Muscle layer of duodenum (tissue), 2 donors: ENCODE measurements at regions not wholly inside any gene's neighbourhood (a gene's known extent, or its start where the extent isn't known, plus 50 kb on each side); places are given as distances from the start of the nearest gene placed in this dataset.
"Not testable (repeated sequence)": the region's sequence is repeated elsewhere in the genome, so short reads cannot be mapped to it uniquely, and the experiment has no call there.

ENCODE experiments used
- H3K27ac ChIP-seq: one replicate; pipeline ENCODE4 v1.7.0; 2013; ENCODE audit warnings: mild to moderate bottlenecking, low read length
- H3K27me3 ChIP-seq: one replicate; pipeline ENCODE4 v1.7.0; 2013; ENCODE audit warnings: low read depth, mild to moderate bottlenecking, control low read depth, low read length
- H3K36me3 ChIP-seq, 2 donors: one replicate each; pipeline ENCODE4 v1.7.0; 2013; ENCODE audit warnings: low read length in 2 of 2, control low read depth in 1 of 2, mild to moderate bottlenecking in 1 of 2; ENCODE audit not compliant: insufficient read depth in 2 of 2, control insufficient read depth in 1 of 2
- H3K4me1 ChIP-seq, 2 donors: one replicate each; pipeline ENCODE4 v1.7.0; 2013; ENCODE audit warnings: low read length in 2 of 2, mild to moderate bottlenecking in 2 of 2, control low read depth in 1 of 2, moderate library complexity in 1 of 2; ENCODE audit not compliant: insufficient read depth in 2 of 2, control insufficient read depth in 1 of 2
- H3K4me3 ChIP-seq, 2 donors: one replicate each; pipeline ENCODE4 v1.7.0; 2013; ENCODE audit warnings: low read length in 2 of 2, low read depth in 1 of 2, mild to moderate bottlenecking in 1 of 2
- H3K9me3 ChIP-seq, 2 donors: one replicate each; pipeline ENCODE4 v1.7.0; 2013; ENCODE audit warnings: low read length in 2 of 2, control low read depth in 1 of 2, mild to moderate bottlenecking in 1 of 2; ENCODE audit not compliant: control insufficient read depth in 1 of 2
- donor health status: healthy.

- H3K4me3 ChIP-seq, result no peak overlapping the region
- no peaks in the 10 kb centered on the region for H3K4me1 ChIP-seq
- H3K27ac ChIP-seq, result no peak overlapping the region
- no peaks in the 10 kb centered on the region for H3K27me3 ChIP-seq
- H3K9me3 ChIP-seq, result no peaks in the 10 kb centered on the region
- no peaks in the 10 kb centered on the region for H3K36me3 ChIP-seq
These were observed 59.0 kb downstream of the FASLG start for GRCh38 chr1:172717722-172718465.

GRCh38 chr1:172719066-172719627, 60.2 kb downstream of the FASLG start:
- H3K4me3 ChIP-seq, result no peak overlapping the region
- no peaks in the 10 kb centered on the region for H3K4me1 ChIP-seq
- H3K27me3 ChIP-seq, result no peaks in the 10 kb centered on the region
- H3K27ac ChIP-seq, result no peak overlapping the region
- no peaks in the 10 kb centered on the region for H3K36me3 ChIP-seq
- no peaks in the 10 kb centered on the region for H3K9me3 ChIP-seq

GRCh38 chr1:172719694-172720138, 60.8 kb downstream of the FASLG start:
- Histone ChIP-seq H3K4me3 (no peak overlapping the region), H3K27me3 (no peaks in the 10 kb centered on the region), H3K27ac (no peak overlapping the region), H3K9me3 (no peaks in the 10 kb centered on the region), H3K36me3 (no peaks in the 10 kb centered on the region), H3K4me1 (no peaks in the 10 kb centered on the region)

GRCh38 chr1:172720339-172720738, 61.4 kb downstream of the FASLG start:
- no peaks in the 10 kb centered on the region for H3K4me1 ChIP-seq

GRCh38 chr1:172723251-172723650, 64.3 kb downstream of the FASLG start:
- H3K27me3 ChIP-seq, result no peaks in the 10 kb centered on the region
- no peaks in the 10 kb centered on the region for H3K36me3 ChIP-seq
- no peak overlapping the region for H3K27ac ChIP-seq
- H3K4me3 ChIP-seq, result no peak overlapping the region
- H3K4me1 ChIP-seq, result no peaks in the 10 kb centered on the region
- H3K9me3 ChIP-seq, result no peaks in the 10 kb centered on the region

More at GRCh38 chr1:172720339-172720738, 61.4 kb downstream of the FASLG start:
- Histone ChIP-seq H3K36me3 (no peaks in the 10 kb centered on the region), H3K4me3 (no peak overlapping the region), H3K27ac (no peak overlapping the region), H3K27me3 (no peaks in the 10 kb centered on the region), H3K9me3 (no peaks in the 10 kb centered on the region)

GRCh38 chr1:172724232-172724631, 65.3 kb downstream of the FASLG start:
- Histone ChIP-seq H3K4me3 (no peak overlapping the region), H3K4me1 (no peaks in the 10 kb centered on the region), H3K27me3 (no peaks in the 10 kb centered on the region), H3K36me3 (no peaks in the 10 kb centered on the region), H3K27ac (no peak overlapping the region), H3K9me3 (no peaks in the 10 kb centered on the region)

GRCh38 chr1:172724765-172725613, 66.1 kb downstream of the FASLG start:
- H3K9me3 ChIP-seq, result no peaks in the 10 kb centered on the region
- no peaks in the 10 kb centered on the region for H3K4me1 ChIP-seq
- H3K4me3 ChIP-seq, result no peak overlapping the region
- H3K27me3 ChIP-seq, result no peaks in the 10 kb centered on the region
- H3K27ac ChIP-seq, result no peak overlapping the region
- H3K36me3 ChIP-seq, result no peaks in the 10 kb centered on the region

- H3K36me3 ChIP-seq, result no peaks in the 10 kb centered on the region
- H3K27ac ChIP-seq, result no peak overlapping the region
- no peaks in the 10 kb centered on the region for H3K4me1 ChIP-seq
- H3K4me3 ChIP-seq, result no peak overlapping the region
- no peaks in the 10 kb centered on the region for H3K9me3 ChIP-seq
- no peaks in the 10 kb centered on the region for H3K27me3 ChIP-seq
These were observed 67.8 kb downstream of the FASLG start for GRCh38 chr1:172726740-172727139.

- Histone ChIP-seq H3K4me1 (no peaks in the 10 kb centered on the region), H3K27me3 (no peaks in the 10 kb centered on the region), H3K36me3 (no peaks in the 10 kb centered on the region), H3K27ac (no peak overlapping the region), H3K9me3 (no peaks in the 10 kb centered on the region), H3K4me3 (no peak overlapping the region)
These were observed 68.5 kb downstream of the FASLG start for GRCh38 chr1:172727275-172727857.

GRCh38 chr1:172727956-172728603, 69.2 kb downstream of the FASLG start:
- Histone ChIP-seq H3K36me3 (no peaks in the 10 kb centered on the region), H3K4me3 (no peak overlapping the region), H3K4me1 (no peaks in the 10 kb centered on the region)

GRCh38 chr1:172728705-172729104, 69.8 kb downstream of the FASLG start:
- H3K27me3 ChIP-seq, H3K4me1 ChIP-seq, H3K36me3 ChIP-seq, H3K4me3 ChIP-seq, H3K9me3 ChIP-seq, H3K27ac ChIP-seq: not testable (repeated sequence)

More at GRCh38 chr1:172727956-172728603, 69.2 kb downstream of the FASLG start:
- H3K27me3 ChIP-seq, result no peaks in the 10 kb centered on the region
- no peak overlapping the region for H3K27ac ChIP-seq
- no peaks in the 10 kb centered on the region for H3K9me3 ChIP-seq
